ENCODE measurements at regions not wholly inside any gene's neighbourhood (a gene's known extent, or its start where the extent isn't known, plus 50 kb on each side); places are given as distances from the start of the nearest gene placed in this dataset.

GRCh38 chr4:22030307-22030706, 81.7 kb upstream of the KCNIP4 start:
- no peak for TF ChIP-seq TEAD4 (IDR thresholded peaks at IDR 0.05)
- TF ChIP-seq, protein P1, sequence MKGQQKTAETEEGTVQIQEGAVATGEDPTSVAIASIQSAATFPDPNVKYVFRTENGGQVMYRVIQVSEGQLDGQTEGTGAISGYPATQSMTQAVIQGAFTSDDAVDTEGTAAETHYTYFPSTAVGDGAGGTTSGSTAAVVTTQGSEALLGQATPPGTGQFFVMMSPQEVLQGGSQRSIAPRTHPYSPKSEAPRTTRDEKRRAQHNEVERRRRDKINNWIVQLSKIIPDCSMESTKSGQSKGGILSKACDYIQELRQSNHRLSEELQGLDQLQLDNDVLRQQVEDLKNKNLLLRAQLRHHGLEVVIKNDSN (IDR thresholded peaks at IDR 0.05): no peak
- no peak for TF ChIP-seq RAD21 (IDR thresholded peaks at IDR 0.05; ENCODE audit: low read depth)

- TF ChIP-seq CEBPB (IDR thresholded peaks at IDR 0.05) (no peak), MAX (IDR thresholded peaks at IDR 0.05) (no peak), TEAD4 (IDR thresholded peaks at IDR 0.05) (no peak), EP300 (IDR thresholded peaks at IDR 0.05; ENCODE audit: borderline replicate concordance) (no peak), FOXM1 (IDR thresholded peaks at IDR 0.05; ENCODE audit: borderline replicate concordance, low read depth) (no peak), YY1 (IDR thresholded peaks at IDR 0.05; ENCODE audit: low read depth) (no peak), EGR1 (IDR thresholded peaks at IDR 0.05) (no peak), NFIC (IDR thresholded peaks at IDR 0.05) (no peak), RAD21 (IDR thresholded peaks at IDR 0.05; ENCODE audit: low read depth) (no peak), TAF1 (IDR thresholded peaks at IDR 0.05; ENCODE audit: low read depth) (no peak), CREB1 (IDR thresholded peaks at IDR 0.05; ENCODE audit: low read depth) (no peak), ZBTB7A (IDR thresholded peaks at IDR 0.05; ENCODE audit: low read depth) (no peak), TCF12 (IDR thresholded peaks at IDR 0.05; ENCODE audit: low read depth) (no peak)
- TF ChIP-seq, protein P2, sequence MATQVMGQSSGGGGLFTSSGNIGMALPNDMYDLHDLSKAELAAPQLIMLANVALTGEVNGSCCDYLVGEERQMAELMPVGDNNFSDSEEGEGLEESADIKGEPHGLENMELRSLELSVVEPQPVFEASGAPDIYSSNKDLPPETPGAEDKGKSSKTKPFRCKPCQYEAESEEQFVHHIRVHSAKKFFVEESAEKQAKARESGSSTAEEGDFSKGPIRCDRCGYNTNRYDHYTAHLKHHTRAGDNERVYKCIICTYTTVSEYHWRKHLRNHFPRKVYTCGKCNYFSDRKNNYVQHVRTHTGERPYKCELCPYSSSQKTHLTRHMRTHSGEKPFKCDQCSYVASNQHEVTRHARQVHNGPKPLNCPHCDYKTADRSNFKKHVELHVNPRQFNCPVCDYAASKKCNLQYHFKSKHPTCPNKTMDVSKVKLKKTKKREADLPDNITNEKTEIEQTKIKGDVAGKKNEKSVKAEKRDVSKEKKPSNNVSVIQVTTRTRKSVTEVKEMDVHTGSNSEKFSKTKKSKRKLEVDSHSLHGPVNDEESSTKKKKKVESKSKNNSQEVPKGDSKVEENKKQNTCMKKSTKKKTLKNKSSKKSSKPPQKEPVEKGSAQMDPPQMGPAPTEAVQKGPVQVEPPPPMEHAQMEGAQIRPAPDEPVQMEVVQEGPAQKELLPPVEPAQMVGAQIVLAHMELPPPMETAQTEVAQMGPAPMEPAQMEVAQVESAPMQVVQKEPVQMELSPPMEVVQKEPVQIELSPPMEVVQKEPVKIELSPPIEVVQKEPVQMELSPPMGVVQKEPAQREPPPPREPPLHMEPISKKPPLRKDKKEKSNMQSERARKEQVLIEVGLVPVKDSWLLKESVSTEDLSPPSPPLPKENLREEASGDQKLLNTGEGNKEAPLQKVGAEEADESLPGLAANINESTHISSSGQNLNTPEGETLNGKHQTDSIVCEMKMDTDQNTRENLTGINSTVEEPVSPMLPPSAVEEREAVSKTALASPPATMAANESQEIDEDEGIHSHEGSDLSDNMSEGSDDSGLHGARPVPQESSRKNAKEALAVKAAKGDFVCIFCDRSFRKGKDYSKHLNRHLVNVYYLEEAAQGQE (IDR thresholded peaks at IDR 0.05; ENCODE audit: low read depth): no peak
- TF ChIP-seq, protein P1 (IDR thresholded peaks at IDR 0.05): no peak
Measured at GRCh38 chr4:22029803-22030202, 81.2 kb upstream of the KCNIP4 start.

GRCh38 chr4:22021106-22021505, 72.5 kb upstream of the KCNIP4 start:
- no peak for TF ChIP-seq FOXM1 (IDR thresholded peaks at IDR 0.05; ENCODE audit: borderline replicate concordance, low read depth)
- TF ChIP-seq RAD21 (IDR thresholded peaks at IDR 0.05; ENCODE audit: low read depth): no peak
- TF ChIP-seq, protein P1 (IDR thresholded peaks at IDR 0.05): no peak
- no peak for TF ChIP-seq ZBTB7A (IDR thresholded peaks at IDR 0.05; ENCODE audit: low read depth)
- TF ChIP-seq TAF1 (IDR thresholded peaks at IDR 0.05; ENCODE audit: low read depth): no peak
- TF ChIP-seq CEBPB (IDR thresholded peaks at IDR 0.05): no peak
- TF ChIP-seq CREB1 (IDR thresholded peaks at IDR 0.05; ENCODE audit: low read depth): no peak

- no peak for TF ChIP-seq TCF12 (IDR thresholded peaks at IDR 0.05; ENCODE audit: low read depth)
Measured at GRCh38 chr4:22020129-22020528, 71.6 kb upstream of the KCNIP4 start.

- TF ChIP-seq FOXM1 (IDR thresholded peaks at IDR 0.05; ENCODE audit: borderline replicate concordance, low read depth) (no peak), YY1 (IDR thresholded peaks at IDR 0.05; ENCODE audit: low read depth) (no peak), TAF1 (IDR thresholded peaks at IDR 0.05; ENCODE audit: low read depth) (no peak), NFIC (IDR thresholded peaks at IDR 0.05) (no peak), MAX (IDR thresholded peaks at IDR 0.05) (no peak), CREB1 (IDR thresholded peaks at IDR 0.05; ENCODE audit: low read depth) (no peak), EP300 (IDR thresholded peaks at IDR 0.05; ENCODE audit: borderline replicate concordance) (no peak), CEBPB (IDR thresholded peaks at IDR 0.05) (no peak), TEAD4 (IDR thresholded peaks at IDR 0.05) (no peak), EGR1 (IDR thresholded peaks at IDR 0.05) (no peak), RAD21 (IDR thresholded peaks at IDR 0.05; ENCODE audit: low read depth) (no peak), TCF12 (IDR thresholded peaks at IDR 0.05; ENCODE audit: low read depth) (no peak)
- TF ChIP-seq, protein P1 (IDR thresholded peaks at IDR 0.05): no peak
Measured at GRCh38 chr4:22019676-22020075, 71.1 kb upstream of the KCNIP4 start.

DNA sequence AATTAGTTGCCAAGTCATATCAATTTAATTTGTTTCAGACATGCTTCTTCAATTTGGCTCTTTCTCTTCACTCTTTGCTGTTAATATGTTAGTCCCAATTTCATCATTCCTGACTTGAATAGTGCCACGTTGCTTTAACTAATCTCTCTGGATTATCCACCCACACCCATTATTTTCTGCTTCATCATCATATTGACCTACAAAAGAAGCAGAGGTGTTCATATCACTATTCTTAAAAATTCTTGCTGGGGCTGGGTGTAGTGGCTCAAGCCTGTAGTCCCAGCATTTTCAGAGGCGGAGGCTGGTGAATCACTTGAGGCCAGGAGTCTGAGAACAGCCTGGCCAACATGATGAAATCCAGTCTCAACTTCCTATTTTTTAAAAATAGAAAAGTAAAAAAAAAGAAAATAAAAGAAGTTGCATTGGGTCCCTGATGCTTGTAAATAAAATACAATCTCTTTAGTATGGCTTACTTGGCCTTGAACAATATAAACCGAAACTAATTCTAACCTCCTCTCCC, 65.7 kb upstream of the KCNIP4 start:
- TF ChIP-seq EGR1 (IDR thresholded peaks at IDR 0.05): no peak
- TF ChIP-seq, protein P1 (IDR thresholded peaks at IDR 0.05): no peak
- no peak for TF ChIP-seq TEAD4 (IDR thresholded peaks at IDR 0.05)
- no peak for TF ChIP-seq ZBTB7A (IDR thresholded peaks at IDR 0.05; ENCODE audit: low read depth)
- TF ChIP-seq TCF12 (IDR thresholded peaks at IDR 0.05; ENCODE audit: low read depth): no peak
- TF ChIP-seq CEBPB (IDR thresholded peaks at IDR 0.05): no peak
- TF ChIP-seq MAX (IDR thresholded peaks at IDR 0.05): no peak
- TF ChIP-seq EP300 (IDR thresholded peaks at IDR 0.05; ENCODE audit: borderline replicate concordance): no peak
- no peak for TF ChIP-seq FOXM1 (IDR thresholded peaks at IDR 0.05; ENCODE audit: borderline replicate concordance, low read depth)
- no peak for TF ChIP-seq TAF1 (IDR thresholded peaks at IDR 0.05; ENCODE audit: low read depth)

Measured in Ishikawa (cell line).